ENCODE measurements at regions not wholly inside any gene's neighbourhood (a gene's known extent, or its start where the extent isn't known, plus 50 kb on each side); places are given as distances from the start of the nearest gene placed in this dataset.

- TF ChIP-seq CTCF (IDR thresholded peaks at IDR 0.05; ENCODE audit: low read depth, low read length, missing input control) (no peak), SP1 (IDR thresholded peaks at IDR 0.05) (no peak), TAF1 (conservative IDR thresholded peaks at IDR 0.05) (no peak), RAD21 (IDR thresholded peaks at IDR 0.05) (no peak)
These were observed 119.5 kb upstream of the NCAM1 start for GRCh38 chr11:112841729-112842128.

All from liver (tissue), 3 donors.